SJSA1 (cell line): ENCODE measurements at regions not wholly inside any gene's neighbourhood (a gene's known extent, or its start where the extent isn't known, plus 50 kb on each side); places are given as distances from the start of the nearest gene placed in this dataset.

ENCODE experiments used
- DNase-seq, 2 experiments: peaks; one replicate each; pipeline ENCODE4 v3.0.0-alpha.2; 2015 to 2020; ENCODE audit warnings: low spot score in 2 of 2, low read depth in 1 of 2
- H3K27ac ChIP-seq: fragments of 250-450 bp; sonication (Bioruptor Pico); 2 replicates; pipeline ENCODE4 v1.5.1; 2020; ENCODE audit warnings: mild to moderate bottlenecking, moderate library complexity
- H3K27me3 ChIP-seq: fragments of 250-450 bp; sonication (Bioruptor Pico); replicated peaks from 2 replicates; pipeline ENCODE4 v1.5.1; 2020; ENCODE audit warnings: mild to moderate bottlenecking, moderate library complexity
- H3K36me3 ChIP-seq: fragments of 250-450 bp; sonication (Bioruptor Pico); 2 replicates; pipeline ENCODE4 v1.5.1; 2020; ENCODE audit warnings: mild to moderate bottlenecking
- H3K4me1 ChIP-seq: fragments of 250-450 bp; sonication (Bioruptor Pico); replicated peaks from 2 replicates; pipeline ENCODE4 v1.6.1; 2021; ENCODE audit warnings: mild to moderate bottlenecking
- H3K4me3 ChIP-seq: fragments of 250-450 bp; sonication (Bioruptor Pico); 2 replicates; pipeline ENCODE4 v1.5.1; 2020; ENCODE audit warnings: mild to moderate bottlenecking
- H3K9me3 ChIP-seq: fragments of 250-450 bp; sonication (Bioruptor Pico); replicated peaks from 2 replicates; pipeline ENCODE4 v1.5.1; 2020; ENCODE audit warnings: mild to moderate bottlenecking

DNA sequence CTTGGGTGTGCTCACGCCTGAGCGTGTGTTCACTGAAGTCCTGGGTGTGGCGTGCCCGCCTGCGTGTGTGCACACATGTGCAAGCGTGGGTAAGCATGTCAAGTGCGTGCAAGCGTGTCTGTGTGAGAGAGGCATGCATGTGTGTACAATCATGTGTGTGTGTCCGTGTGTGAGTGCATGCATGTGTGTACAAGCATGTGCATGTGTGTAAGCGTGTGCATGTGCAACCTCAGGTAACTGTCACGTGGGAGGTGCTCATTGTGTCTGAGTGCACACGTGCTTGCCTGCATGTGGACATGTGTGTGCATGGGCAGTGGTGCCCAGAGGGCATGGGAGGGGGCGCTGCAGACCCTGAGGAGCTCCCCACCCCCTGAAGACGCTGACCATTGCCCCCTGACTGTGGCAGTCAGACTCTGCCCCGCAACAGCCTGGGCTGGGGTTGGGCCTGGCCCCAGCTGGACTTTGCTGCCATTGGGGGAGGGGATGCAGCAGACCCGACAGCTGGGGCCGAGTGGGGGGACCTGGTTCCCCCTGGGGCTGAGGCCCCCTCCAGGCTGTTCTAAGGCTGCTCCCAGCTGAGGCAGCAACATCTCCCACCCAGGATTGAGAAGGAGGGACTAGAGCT lies 88.1 kb downstream of the UNCX start:
- H3K4me1 ChIP-seq: no peaks in the 10 kb centered on the region
- no peaks in the 10 kb centered on the region for H3K36me3 ChIP-seq
- H3K4me3 ChIP-seq: no peak overlapping the region
- H3K9me3 ChIP-seq: no peaks in the 10 kb centered on the region
- H3K27ac ChIP-seq: no peak overlapping the region
- peaks cover 43% of the 10 kb centered on the region for H3K27me3 ChIP-seq
- DNase-seq: no peak

DNA sequence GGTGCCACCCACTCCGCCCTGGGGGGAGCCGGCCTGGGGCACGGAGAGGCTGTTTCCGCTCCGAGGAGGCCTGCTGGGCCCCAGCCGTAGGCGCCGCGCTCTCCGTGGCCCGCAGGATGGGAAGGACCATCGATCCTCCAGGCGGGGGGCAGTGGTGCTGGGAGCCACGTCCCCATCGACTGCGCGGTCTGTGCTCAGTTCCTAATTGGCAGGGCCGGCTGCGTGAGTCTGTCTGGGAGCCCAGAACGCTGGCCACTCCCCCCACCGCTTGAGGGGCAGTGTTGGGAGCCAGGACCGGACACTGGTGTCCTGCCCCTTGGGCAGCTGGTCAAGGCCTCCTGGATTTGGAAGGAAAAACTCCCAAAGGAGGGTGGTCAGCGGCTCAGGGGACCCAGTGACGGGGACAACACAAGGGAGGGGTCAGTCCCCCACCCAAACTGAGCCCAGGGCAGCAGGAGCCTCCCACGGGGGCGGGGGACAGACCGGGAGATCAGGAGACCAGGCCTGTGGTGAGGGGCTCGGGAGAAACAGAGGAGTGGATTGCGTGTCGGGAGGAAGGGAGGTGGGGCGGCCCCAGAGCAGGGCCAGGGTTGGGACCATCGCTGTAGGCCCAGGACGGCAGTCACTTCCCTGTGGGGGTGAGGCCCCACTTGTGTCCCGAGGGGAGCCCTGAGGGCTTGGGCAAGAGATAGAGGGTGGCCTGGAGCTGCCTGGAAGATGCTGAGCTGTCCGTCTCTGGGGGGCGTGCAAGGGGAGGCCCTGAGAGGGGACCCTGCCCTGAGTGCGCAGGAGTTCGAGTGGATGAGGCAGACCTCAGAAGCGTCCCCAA lies 89.0 kb downstream of the UNCX start:
- no peak for DNase-seq
- H3K27ac ChIP-seq: no peak overlapping the region
- H3K9me3 ChIP-seq: no peaks in the 10 kb centered on the region
- no peaks in the 10 kb centered on the region for H3K4me1 ChIP-seq
- no peaks in the 10 kb centered on the region for H3K36me3 ChIP-seq
- no peak overlapping the region for H3K4me3 ChIP-seq
- peaks cover 48% of the 10 kb centered on the region for H3K27me3 ChIP-seq

GRCh38 chr7:1322240-1323110 lies 89.8 kb downstream of the UNCX start:
- no peaks in the 10 kb centered on the region for H3K36me3 ChIP-seq
- H3K4me1 ChIP-seq: no peaks in the 10 kb centered on the region
- no peak overlapping the region for H3K4me3 ChIP-seq
- DNase-seq: no peak
- no peaks in the 10 kb centered on the region for H3K9me3 ChIP-seq
- H3K27ac ChIP-seq: no peak overlapping the region
- peaks cover 54% of the 10 kb centered on the region for H3K27me3 ChIP-seq

DNA sequence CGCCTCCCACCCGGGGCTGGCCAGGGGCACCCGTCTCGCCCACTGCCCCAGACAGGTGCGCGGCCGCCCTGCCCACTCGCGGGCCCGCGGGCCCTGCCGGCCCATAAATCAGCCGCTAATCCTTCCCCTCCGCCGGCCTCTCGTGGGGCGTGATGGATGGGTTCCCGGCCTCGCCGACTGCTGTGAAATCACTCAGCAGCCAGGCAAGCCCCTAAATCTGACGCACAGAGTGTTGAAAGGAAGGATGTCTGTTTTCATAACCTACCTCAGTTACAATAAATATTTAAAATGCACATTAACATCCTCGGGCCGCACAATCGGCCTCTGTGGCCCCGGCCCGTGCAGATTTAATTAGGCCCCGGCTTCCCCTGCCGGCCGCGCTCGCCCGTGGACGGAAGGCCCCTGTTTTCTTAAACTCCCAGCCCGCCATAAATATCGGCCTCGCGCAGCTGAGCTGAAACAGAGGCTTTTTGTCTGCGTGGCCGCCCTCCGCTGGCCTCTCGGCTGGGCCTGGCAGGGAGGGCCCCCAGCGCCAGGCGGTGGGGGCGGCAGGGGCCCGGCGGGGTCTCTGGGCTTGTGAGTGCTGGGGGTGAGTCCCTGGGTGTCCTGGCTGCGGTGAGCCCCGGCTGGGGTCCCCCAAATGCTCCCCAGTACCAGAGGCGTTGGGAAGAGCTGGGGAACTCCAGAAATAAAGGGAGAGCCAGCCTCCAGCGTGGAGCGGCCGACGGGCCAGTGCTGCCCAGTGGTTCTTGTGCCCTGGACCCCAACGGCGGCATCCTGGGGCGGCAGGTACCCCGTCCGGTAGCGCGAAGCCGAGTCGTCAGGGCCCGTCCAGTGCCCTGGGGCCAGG lies 90.7 kb downstream of the UNCX start:
- H3K27me3 ChIP-seq: peaks cover 54% of the 10 kb centered on the region
- no peak overlapping the region for H3K27ac ChIP-seq
- DNase-seq: no peak
- H3K9me3 ChIP-seq: no peaks in the 10 kb centered on the region
- no peaks in the 10 kb centered on the region for H3K36me3 ChIP-seq
- H3K4me1 ChIP-seq: no peaks in the 10 kb centered on the region
- H3K4me3 ChIP-seq: no peak overlapping the region

DNA sequence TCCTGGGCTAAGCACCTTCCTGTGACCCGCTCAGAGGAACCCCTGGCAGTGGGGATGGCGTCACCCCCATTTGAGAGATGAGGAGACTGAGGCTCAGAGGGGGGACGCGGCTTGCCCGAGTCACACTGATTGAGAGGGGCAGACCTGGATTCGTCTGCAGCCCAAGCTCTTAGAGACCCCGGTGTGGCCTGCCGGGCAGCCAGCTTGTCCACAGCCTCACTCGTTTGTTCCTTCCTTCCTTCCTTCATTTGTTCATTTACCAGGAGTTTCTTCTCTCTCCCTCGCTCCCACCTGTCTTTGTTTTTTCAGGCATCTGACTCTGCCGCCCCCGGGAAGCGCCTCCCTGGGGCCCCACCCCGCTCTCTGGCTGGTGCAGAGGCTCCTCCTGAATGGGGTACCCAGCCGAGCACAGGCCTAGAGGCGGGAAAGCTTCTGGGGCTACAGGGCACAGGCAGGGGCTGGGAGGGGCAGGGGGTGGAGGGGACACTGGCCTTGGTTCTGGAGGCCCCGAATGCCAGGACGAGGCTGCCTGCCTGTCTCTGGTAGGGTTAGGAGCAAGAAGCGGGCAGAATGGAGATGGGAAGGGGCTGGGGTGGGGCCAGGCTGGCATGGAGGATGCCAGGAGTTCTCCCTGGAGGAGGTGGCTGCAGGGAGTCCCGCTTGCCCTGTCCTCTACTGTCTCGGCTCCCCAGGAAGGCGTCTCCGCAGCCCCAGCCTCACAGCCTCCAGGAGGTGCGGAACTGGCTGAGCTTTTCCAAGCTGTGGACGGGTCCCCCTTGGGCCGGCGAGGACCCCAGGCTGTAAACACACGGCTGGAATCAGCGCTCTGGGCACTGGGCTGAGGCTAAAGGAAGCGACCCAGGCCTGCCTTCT lies 91.6 kb downstream of the UNCX start:
- Histone ChIP-seq H3K4me3 (no peak overlapping the region), H3K27me3 (peaks cover 55% of the 10 kb centered on the region), H3K9me3 (no peaks in the 10 kb centered on the region), H3K27ac (no peak overlapping the region), H3K4me1 (no peaks in the 10 kb centered on the region), H3K36me3 (no peaks in the 10 kb centered on the region)
- no peak for DNase-seq

- no peak overlapping the region for H3K27ac ChIP-seq
- H3K4me3 ChIP-seq: no peak overlapping the region
- no peak for DNase-seq
- no peaks in the 10 kb centered on the region for H3K9me3 ChIP-seq
- no peaks in the 10 kb centered on the region for H3K4me1 ChIP-seq
- peaks cover 62% of the 10 kb centered on the region for H3K27me3 ChIP-seq
- H3K36me3 ChIP-seq: no peaks in the 10 kb centered on the region
Measured at GRCh38 chr7:1325246-1325645, 92.6 kb downstream of the UNCX start.

GRCh38 chr7:1325646-1326510 lies 93.2 kb downstream of the UNCX start:
- DNase-seq: no peak
- Histone ChIP-seq H3K27ac (no peak overlapping the region), H3K4me3 (no peak overlapping the region), H3K4me1 (no peaks in the 10 kb centered on the region), H3K27me3 (peaks cover 65% of the 10 kb centered on the region), H3K36me3 (no peaks in the 10 kb centered on the region), H3K9me3 (no peaks in the 10 kb centered on the region)

DNA sequence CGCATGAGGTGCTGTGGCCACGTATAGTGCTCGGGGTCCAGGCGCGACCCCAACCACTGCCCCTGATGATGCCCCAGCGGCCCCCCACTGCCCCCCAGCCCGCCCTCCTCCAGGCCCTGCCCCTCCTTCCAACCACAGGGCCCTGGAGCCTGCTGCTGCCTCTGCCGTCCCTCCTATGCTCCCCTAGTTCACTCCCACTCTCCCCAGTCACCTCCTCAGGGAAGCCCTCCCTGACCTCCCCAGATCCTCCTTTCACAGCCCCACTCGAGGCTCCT lies 93.8 kb downstream of the UNCX start:
- no peak for DNase-seq
- Histone ChIP-seq H3K27ac (no peak overlapping the region), H3K4me1 (no peaks in the 10 kb centered on the region), H3K4me3 (no peak overlapping the region), H3K36me3 (no peaks in the 10 kb centered on the region), H3K27me3 (peaks cover 66% of the 10 kb centered on the region), H3K9me3 (no peaks in the 10 kb centered on the region)

DNA sequence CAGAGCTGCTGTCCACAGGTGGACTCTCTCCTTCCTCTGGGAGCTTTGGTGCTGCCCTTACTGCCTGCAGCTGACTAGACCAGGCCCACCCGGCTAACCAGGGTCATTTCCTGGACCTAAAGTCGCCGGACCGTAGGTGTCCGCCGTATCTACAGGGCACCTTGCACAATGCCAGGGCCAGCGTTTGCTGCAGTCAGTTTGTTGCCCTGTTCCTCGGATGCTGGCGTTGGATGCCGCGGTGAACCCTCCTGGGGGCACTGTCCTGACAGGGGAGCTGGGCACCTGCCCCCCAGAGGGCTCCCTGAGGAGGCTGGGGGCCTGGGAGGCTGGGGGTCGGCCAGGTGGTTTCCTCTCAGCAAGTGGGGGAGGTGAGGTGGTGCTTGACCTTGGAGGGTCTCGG lies 96.6 kb downstream of the UNCX start:
- H3K27ac ChIP-seq: no peak overlapping the region
- no peaks in the 10 kb centered on the region for H3K36me3 ChIP-seq
- peaks cover 48% of the 10 kb centered on the region for H3K27me3 ChIP-seq
- H3K9me3 ChIP-seq: no peaks in the 10 kb centered on the region
- no peak for DNase-seq
- H3K4me1 ChIP-seq: no peaks in the 10 kb centered on the region
- H3K4me3 ChIP-seq: no peak overlapping the region

GRCh38 chr7:1329966-1330800 lies 97.5 kb downstream of the UNCX start:
- H3K27me3 ChIP-seq: peaks cover 45% of the 10 kb centered on the region
- no peak for DNase-seq
- no peaks in the 10 kb centered on the region for H3K4me1 ChIP-seq

DNA sequence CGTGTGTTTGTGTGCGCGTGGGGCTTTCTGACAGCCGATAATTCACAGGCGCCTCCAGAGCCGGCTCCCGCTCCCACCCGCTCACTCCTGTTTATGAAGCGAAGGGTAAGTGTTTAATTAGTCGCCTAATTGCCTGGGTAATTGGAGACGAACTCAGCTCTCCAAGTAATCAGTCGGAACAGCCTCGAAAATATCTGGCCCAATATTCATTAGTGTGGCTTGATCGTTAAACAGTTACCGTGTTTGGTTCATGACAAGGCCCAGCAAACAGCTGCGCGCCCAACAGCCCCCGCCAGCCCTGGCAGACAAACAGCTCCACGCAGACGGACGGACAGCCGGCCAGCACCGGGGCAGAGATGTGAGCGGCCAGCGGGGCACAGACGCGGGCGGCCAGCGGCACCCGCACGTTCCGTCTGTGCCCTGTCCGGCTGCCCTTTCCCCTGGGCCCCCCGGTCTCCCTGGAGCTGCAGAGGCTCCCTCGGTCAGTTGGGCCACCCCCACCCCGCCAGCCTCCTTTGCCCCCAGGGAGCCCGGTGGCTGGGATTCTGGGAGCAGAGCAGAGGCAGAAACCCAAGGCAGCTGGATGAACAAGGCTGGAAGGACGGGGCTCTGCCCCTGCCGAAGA lies 98.2 kb downstream of the UNCX start:
- Histone ChIP-seq H3K27ac (no peak overlapping the region), H3K4me1 (no peaks in the 10 kb centered on the region), H3K27me3 (peaks cover 38% of the 10 kb centered on the region), H3K9me3 (no peaks in the 10 kb centered on the region), H3K4me3 (no peak overlapping the region), H3K36me3 (no peaks in the 10 kb centered on the region)
- no peak for DNase-seq

More at GRCh38 chr7:1329966-1330800, 97.5 kb downstream of the UNCX start:
- Histone ChIP-seq H3K9me3 (no peaks in the 10 kb centered on the region), H3K4me3 (no peak overlapping the region), H3K27ac (no peak overlapping the region), H3K36me3 (no peaks in the 10 kb centered on the region)
